Lung (tissue), 11 donors: ENCODE measurements at regions not wholly inside any gene's neighbourhood (a gene's known extent, or its start where the extent isn't known, plus 50 kb on each side); places are given as distances from the start of the nearest gene placed in this dataset.

ENCODE experiments used
- ATAC-seq: fragments of 200-7000 bp; cut with Tn5 transposase; one replicate; pipeline ENCODE4 v1.9.1; 2020; ENCODE audit warnings: moderate number of reproducible peaks; ENCODE audit not compliant: insufficient read depth, low FRiP score
- DNase-seq, 3 donors: peaks; one replicate each; pipeline ENCODE4 v3.0.0-alpha.2; 2013 to 2017
- H3K27ac ChIP-seq, 2 donors: one replicate each; pipeline ENCODE4 v1.5.1; 2013; ENCODE audit warnings: mild to moderate bottlenecking in 2 of 2, moderate library complexity in 2 of 2, control low read depth in 1 of 2, inconsistent platforms in 1 of 2, low read depth in 1 of 2, low read length in 1 of 2
- H3K27me3 ChIP-seq, 3 donors: one replicate each; pipeline ENCODE4 v1.5.1; 2013; ENCODE audit warnings: low read length in 2 of 3; ENCODE audit not compliant: control insufficient read depth in 3 of 3, insufficient read depth in 3 of 3
- H3K36me3 ChIP-seq, 4 donors: one replicate each; pipeline ENCODE4 v1.5.1; 2013; ENCODE audit warnings: low read length in 4 of 4, mild to moderate bottlenecking in 1 of 4, moderate library complexity in 1 of 4; ENCODE audit not compliant: control insufficient read depth in 4 of 4, insufficient read depth in 4 of 4
- H3K4me1 ChIP-seq, 5 donors: one replicate each; pipeline ENCODE4 v1.5.1; 2013; ENCODE audit warnings: low read length in 5 of 5, mild to moderate bottlenecking in 2 of 5, moderate library complexity in 1 of 5; ENCODE audit not compliant: control insufficient read depth in 5 of 5, insufficient read depth in 5 of 5
- H3K4me3 ChIP-seq: one replicate; pipeline ENCODE4 v1.5.1; 2013; ENCODE audit warnings: mild to moderate bottlenecking, control low read depth, moderate library complexity
- H3K9ac ChIP-seq, 2 donors: one replicate each; pipeline ENCODE4 v1.5.1; 2013; ENCODE audit warnings: low read length in 2 of 2, control low read depth in 1 of 2; ENCODE audit not compliant: insufficient read depth in 1 of 2
- H3K9me3 ChIP-seq, 4 donors: one replicate each; pipeline ENCODE4 v1.5.1; 2013; ENCODE audit warnings: low read length in 3 of 4, mild to moderate bottlenecking in 1 of 4, moderate library complexity in 1 of 4; ENCODE audit not compliant: control insufficient read depth in 4 of 4, insufficient read depth in 3 of 4
- WGBS, 2 donors: extraction: QIAGEN DNeasy Blood & Tissue Kit; methylation state at CpG; one replicate each; pipeline ENCODE4 v1.1.7; 2013; 5-methylcytosine and 5-hydroxymethylcytosine counted together
- TF ChIP-seq, protein P1 (sequence below): IDR thresholded peaks from 2 replicates; pipeline ENCODE4 v1.5.1; 2012; ENCODE audit warnings: mild to moderate bottlenecking; ENCODE audit errors: control extremely low read depth, extremely low read depth
- donor health status: control.
- donor health status: control.
- donor health status: Bipolar disorder and iron deficiency.
- donor health status: healthy.
- donor health status: DM: yes; HTN: yes; CAD: no.

DNA sequence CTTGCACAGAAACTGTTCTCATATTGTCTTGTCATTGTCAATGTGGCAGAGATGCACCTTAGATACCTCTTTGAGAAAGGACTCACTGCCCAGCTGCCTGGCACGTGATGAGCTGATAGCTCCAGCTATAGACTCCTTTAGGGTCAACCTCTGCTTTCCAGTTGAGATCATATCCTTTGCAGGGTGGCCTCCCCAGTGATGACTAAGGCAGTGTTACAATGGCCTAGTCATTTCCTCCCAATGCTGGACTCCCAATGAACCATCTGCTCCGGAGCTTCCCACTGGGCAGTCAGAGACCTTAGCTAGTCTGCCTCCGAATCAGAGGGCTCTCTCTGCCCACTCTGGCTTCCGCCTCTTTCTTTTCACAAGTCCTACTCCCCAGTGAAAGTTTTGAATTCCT, 79.5 kb downstream of the CHRD start:
- Histone ChIP-seq H3K4me3 (no peak overlapping the region), H3K4me1 (no peaks in the 10 kb centered on the region), H3K9ac (no peak overlapping the region), H3K27me3 (peaks cover 0 to 3% (median 0%) of the 10 kb centered on the region in 3 donors), H3K36me3 (no peaks in the 10 kb centered on the region), H3K9me3 (peaks cover 0 to 3% (median 0%) of the 10 kb centered on the region in 4 donors), H3K27ac (no peak overlapping the region)
- TF ChIP-seq, protein P1, sequence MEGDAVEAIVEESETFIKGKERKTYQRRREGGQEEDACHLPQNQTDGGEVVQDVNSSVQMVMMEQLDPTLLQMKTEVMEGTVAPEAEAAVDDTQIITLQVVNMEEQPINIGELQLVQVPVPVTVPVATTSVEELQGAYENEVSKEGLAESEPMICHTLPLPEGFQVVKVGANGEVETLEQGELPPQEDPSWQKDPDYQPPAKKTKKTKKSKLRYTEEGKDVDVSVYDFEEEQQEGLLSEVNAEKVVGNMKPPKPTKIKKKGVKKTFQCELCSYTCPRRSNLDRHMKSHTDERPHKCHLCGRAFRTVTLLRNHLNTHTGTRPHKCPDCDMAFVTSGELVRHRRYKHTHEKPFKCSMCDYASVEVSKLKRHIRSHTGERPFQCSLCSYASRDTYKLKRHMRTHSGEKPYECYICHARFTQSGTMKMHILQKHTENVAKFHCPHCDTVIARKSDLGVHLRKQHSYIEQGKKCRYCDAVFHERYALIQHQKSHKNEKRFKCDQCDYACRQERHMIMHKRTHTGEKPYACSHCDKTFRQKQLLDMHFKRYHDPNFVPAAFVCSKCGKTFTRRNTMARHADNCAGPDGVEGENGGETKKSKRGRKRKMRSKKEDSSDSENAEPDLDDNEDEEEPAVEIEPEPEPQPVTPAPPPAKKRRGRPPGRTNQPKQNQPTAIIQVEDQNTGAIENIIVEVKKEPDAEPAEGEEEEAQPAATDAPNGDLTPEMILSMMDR = no peak
- 70 to 74% methylated on average over 4 of the region's 4 CpGs for WGBS, 2 donors
- peak in 1 of 3 donors; percentile 10 for DNase-seq
- no peak for ATAC-seq

DNA sequence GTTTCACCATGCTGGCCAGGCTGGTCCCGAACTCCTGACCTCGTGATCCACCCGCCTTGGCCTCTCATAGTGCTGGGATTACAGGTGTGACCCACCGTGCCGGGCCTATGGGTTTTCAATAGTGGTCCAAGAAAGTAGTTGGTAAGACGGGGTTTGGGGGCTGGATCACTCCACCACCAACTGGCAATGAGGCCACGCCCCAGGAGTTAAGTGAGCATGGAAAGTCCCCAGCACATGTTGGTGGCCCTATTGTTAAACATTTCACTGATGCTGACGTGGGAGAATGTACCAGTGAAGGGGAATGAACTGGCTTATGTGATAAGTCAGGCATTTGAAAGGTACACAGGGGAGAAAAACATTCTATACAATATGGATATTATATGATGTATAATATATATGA, 80.4 kb downstream of the CHRD start:
- Histone ChIP-seq H3K9me3 (peaks cover 0 to 3% (median 0%) of the 10 kb centered on the region in 4 donors), H3K4me1 (no peaks in the 10 kb centered on the region), H3K27me3 (peaks cover 0 to 3% (median 0%) of the 10 kb centered on the region in 3 donors), H3K27ac (no peak overlapping the region), H3K9ac (no peak overlapping the region), H3K4me3 (no peak overlapping the region), H3K36me3 (no peaks in the 10 kb centered on the region)
- TF ChIP-seq, protein P1 = no peak
- 89 to 92% methylated on average over 8 of the region's 8 CpGs for WGBS, 2 donors
- ATAC-seq (no peak), DNase-seq (no peak)

DNA sequence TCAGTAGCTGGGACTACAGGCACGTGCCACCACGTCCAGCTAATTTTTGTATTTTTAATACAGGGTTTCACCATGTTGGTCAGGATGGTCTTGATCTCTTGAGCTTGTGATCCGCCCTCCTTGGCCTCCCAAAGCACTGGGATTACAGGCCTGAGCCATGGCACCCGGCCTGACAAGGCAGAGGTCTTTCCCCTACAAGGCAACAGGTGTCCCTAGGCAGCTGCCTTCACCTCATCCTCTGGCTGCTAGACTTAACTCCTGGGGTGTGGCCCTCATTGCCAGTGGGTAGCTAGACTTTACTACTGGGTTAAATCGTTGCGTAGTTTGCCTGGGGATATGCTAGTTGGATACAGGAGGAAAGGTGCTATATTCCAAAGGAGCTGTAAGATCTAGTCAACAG, 81.4 kb downstream of the CHRD start:
- Histone ChIP-seq H3K27me3 (peaks cover 0 to 3% (median 0%) of the 10 kb centered on the region in 3 donors), H3K9ac (no peak overlapping the region), H3K4me3 (no peak overlapping the region), H3K27ac (no peak overlapping the region), H3K4me1 (peaks cover 0 to under 1% (median 0%) of the 10 kb centered on the region in 5 donors), H3K9me3 (peaks cover 0 to 3% (median 0%) of the 10 kb centered on the region in 4 donors), H3K36me3 (no peaks in the 10 kb centered on the region)
- TF ChIP-seq, protein P1 = no peak
- 90 to 93% methylated on average over 6 of the region's 6 CpGs for WGBS, 2 donors
- DNase-seq (no peak), ATAC-seq (no peak)

DNA sequence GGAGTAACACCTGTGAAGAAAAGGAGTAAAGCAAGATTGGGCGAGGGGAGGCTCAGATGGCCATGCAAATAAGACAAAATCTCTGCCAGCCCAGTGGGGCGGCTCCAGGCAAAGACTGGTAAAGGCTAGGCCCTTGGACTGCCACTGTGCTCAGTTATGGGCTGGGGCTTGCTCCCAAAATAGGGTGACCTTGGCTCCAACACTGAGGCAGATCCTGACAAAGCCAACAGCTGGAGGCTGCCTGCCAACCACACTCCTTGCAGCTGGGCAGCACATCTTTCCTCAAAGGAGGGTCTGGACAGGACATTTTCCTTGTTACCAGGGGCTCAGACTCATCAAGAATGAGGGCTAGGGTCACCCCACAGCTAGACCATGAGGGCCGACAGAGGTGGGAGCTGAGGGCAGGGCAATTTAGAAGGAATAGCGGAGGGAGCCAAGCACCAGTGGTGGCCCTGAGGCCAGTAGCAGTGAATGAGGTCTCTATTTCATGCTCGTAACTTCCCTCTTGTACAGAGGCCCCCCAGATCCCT, 86.1 kb downstream of the CHRD start:
- no peaks in the 10 kb centered on the region for H3K9me3 ChIP-seq
- H3K9ac ChIP-seq = no peak overlapping the region
- H3K36me3 ChIP-seq = no peaks in the 10 kb centered on the region
- H3K27me3 ChIP-seq = peaks cover 0 to 3% (median 0%) of the 10 kb centered on the region in 3 donors
- 90 to 93% methylated on average over 5 of the region's 5 CpGs for WGBS, 2 donors
- TF ChIP-seq, protein P1 = no peak
- H3K4me3 ChIP-seq = no peak overlapping the region
- ATAC-seq = no peak
- no peak for DNase-seq
- H3K27ac ChIP-seq = no peak overlapping the region
- H3K4me1 ChIP-seq = peaks cover 0 to 5% (median 0%) of the 10 kb centered on the region in 5 donors
